Lung (tissue), 11 donors: ENCODE measurements at regions not wholly inside any gene's neighbourhood (a gene's known extent, or its start where the extent isn't known, plus 50 kb on each side); places are given as distances from the start of the nearest gene placed in this dataset.
A peak's percentile ranks its signal among the peaks of the same experiment; 100 is the strongest.

Experiments
- ATAC-seq: fragments of 200-7000 bp; cut with Tn5 transposase; one replicate; pipeline ENCODE4 v1.9.1; 2020; ENCODE audit warnings: moderate number of reproducible peaks; ENCODE audit not compliant: insufficient read depth, low FRiP score
- DNase-seq, 3 donors: peaks; one replicate each; pipeline ENCODE4 v3.0.0-alpha.2; 2013 to 2017
- H3K27ac ChIP-seq, 2 donors: one replicate each; pipeline ENCODE4 v1.5.1; 2013; ENCODE audit warnings: mild to moderate bottlenecking in 2 of 2, moderate library complexity in 2 of 2, control low read depth in 1 of 2, inconsistent platforms in 1 of 2, low read depth in 1 of 2, low read length in 1 of 2
- H3K27me3 ChIP-seq, 3 donors: one replicate each; pipeline ENCODE4 v1.5.1; 2013; ENCODE audit warnings: low read length in 2 of 3; ENCODE audit not compliant: control insufficient read depth in 3 of 3, insufficient read depth in 3 of 3
- H3K36me3 ChIP-seq, 4 donors: one replicate each; pipeline ENCODE4 v1.5.1; 2013; ENCODE audit warnings: low read length in 4 of 4, mild to moderate bottlenecking in 1 of 4, moderate library complexity in 1 of 4; ENCODE audit not compliant: control insufficient read depth in 4 of 4, insufficient read depth in 4 of 4
- H3K4me1 ChIP-seq, 5 donors: one replicate each; pipeline ENCODE4 v1.5.1; 2013; ENCODE audit warnings: low read length in 5 of 5, mild to moderate bottlenecking in 2 of 5, moderate library complexity in 1 of 5; ENCODE audit not compliant: control insufficient read depth in 5 of 5, insufficient read depth in 5 of 5
- H3K4me3 ChIP-seq: one replicate; pipeline ENCODE4 v1.5.1; 2013; ENCODE audit warnings: mild to moderate bottlenecking, control low read depth, moderate library complexity
- H3K9ac ChIP-seq, 2 donors: one replicate each; pipeline ENCODE4 v1.5.1; 2013; ENCODE audit warnings: low read length in 2 of 2, control low read depth in 1 of 2; ENCODE audit not compliant: insufficient read depth in 1 of 2
- H3K9me3 ChIP-seq, 4 donors: one replicate each; pipeline ENCODE4 v1.5.1; 2013; ENCODE audit warnings: low read length in 3 of 4, mild to moderate bottlenecking in 1 of 4, moderate library complexity in 1 of 4; ENCODE audit not compliant: control insufficient read depth in 4 of 4, insufficient read depth in 3 of 4
- WGBS, 2 donors: extraction: QIAGEN DNeasy Blood & Tissue Kit; methylation state at CpG; one replicate each; pipeline ENCODE4 v1.1.7; 2013; 5-methylcytosine and 5-hydroxymethylcytosine counted together
- TF ChIP-seq, protein P1 (sequence below): IDR thresholded peaks from 2 replicates; pipeline ENCODE4 v1.5.1; 2012; ENCODE audit warnings: mild to moderate bottlenecking; ENCODE audit errors: control extremely low read depth, extremely low read depth
- donor health status: control.
- donor health status: control.
- donor health status: Bipolar disorder and iron deficiency.
- donor health status: healthy.
- donor health status: DM: yes; HTN: yes; CAD: no.

DNA sequence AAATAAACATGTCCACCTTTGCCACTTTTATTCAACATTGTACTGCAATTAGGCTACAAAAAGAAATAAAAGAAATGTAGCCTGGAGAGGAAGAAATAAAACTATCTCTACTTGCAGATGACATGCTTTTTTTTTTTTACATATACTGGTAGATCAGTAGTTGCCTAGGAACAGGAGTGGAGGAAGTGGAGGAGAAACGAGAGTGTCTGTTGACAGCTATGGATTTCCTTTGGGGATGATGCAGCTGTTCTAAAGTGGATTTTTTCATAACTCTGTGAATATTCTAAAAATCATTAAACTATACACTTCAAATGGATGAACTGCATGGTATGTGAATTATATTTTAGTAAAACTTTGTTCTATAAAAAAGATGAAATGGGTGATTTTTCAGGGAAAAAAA, 116.4 kb downstream of the ANAPC4 start:
- TF ChIP-seq, protein P1, sequence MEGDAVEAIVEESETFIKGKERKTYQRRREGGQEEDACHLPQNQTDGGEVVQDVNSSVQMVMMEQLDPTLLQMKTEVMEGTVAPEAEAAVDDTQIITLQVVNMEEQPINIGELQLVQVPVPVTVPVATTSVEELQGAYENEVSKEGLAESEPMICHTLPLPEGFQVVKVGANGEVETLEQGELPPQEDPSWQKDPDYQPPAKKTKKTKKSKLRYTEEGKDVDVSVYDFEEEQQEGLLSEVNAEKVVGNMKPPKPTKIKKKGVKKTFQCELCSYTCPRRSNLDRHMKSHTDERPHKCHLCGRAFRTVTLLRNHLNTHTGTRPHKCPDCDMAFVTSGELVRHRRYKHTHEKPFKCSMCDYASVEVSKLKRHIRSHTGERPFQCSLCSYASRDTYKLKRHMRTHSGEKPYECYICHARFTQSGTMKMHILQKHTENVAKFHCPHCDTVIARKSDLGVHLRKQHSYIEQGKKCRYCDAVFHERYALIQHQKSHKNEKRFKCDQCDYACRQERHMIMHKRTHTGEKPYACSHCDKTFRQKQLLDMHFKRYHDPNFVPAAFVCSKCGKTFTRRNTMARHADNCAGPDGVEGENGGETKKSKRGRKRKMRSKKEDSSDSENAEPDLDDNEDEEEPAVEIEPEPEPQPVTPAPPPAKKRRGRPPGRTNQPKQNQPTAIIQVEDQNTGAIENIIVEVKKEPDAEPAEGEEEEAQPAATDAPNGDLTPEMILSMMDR = no peak
- Histone ChIP-seq H3K4me3 (no peak overlapping the region), H3K4me1 (peaks cover 0 to 3% (median 0%) of the 10 kb centered on the region in 5 donors), H3K9ac (no peak overlapping the region), H3K27me3 (no peaks in the 10 kb centered on the region), H3K36me3 (no peaks in the 10 kb centered on the region), H3K27ac (no peak overlapping the region), H3K9me3 (peaks cover 0 to 5% (median 0%) of the 10 kb centered on the region in 4 donors)
- no peak for ATAC-seq
- DNase-seq = no peak
- 8 to 19% methylated on average over 1 of the region's 1 CpG for WGBS, 2 donors

DNA sequence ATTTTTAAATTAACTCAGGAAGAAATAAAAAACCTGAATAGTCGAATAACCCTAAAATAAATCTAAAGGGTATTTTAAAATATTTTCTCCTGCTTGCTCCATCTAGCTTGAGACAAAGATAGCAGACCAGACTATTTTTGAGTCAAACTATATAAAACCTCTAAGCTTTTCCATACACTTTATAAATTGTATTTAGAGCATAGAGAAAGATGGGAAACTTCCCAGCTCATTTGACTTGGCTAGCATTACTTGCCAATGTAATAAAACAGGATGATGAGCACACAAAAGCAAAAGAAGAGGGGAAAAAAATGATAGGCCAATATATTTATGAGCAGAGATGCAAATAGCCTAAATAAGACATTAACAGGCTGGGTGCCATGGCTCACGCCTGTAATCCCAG, 117.1 kb downstream of the ANAPC4 start:
- no peaks in the 10 kb centered on the region for H3K27me3 ChIP-seq
- H3K4me1 ChIP-seq = peaks cover 0 to 1% (median 0%) of the 10 kb centered on the region in 5 donors
- DNase-seq (no peak), ATAC-seq (no peak)
- TF ChIP-seq, protein P1 = no peak
- peaks cover 0 to 5% (median 0%) of the 10 kb centered on the region in 4 donors for H3K9me3 ChIP-seq
- no peak overlapping the region for H3K9ac ChIP-seq
- no peaks in the 10 kb centered on the region for H3K36me3 ChIP-seq
- no peak overlapping the region for H3K4me3 ChIP-seq
- WGBS, 2 donors = 92 to 93% methylated on average over 2 of the region's 2 CpGs
- H3K27ac ChIP-seq = no peak overlapping the region

DNA sequence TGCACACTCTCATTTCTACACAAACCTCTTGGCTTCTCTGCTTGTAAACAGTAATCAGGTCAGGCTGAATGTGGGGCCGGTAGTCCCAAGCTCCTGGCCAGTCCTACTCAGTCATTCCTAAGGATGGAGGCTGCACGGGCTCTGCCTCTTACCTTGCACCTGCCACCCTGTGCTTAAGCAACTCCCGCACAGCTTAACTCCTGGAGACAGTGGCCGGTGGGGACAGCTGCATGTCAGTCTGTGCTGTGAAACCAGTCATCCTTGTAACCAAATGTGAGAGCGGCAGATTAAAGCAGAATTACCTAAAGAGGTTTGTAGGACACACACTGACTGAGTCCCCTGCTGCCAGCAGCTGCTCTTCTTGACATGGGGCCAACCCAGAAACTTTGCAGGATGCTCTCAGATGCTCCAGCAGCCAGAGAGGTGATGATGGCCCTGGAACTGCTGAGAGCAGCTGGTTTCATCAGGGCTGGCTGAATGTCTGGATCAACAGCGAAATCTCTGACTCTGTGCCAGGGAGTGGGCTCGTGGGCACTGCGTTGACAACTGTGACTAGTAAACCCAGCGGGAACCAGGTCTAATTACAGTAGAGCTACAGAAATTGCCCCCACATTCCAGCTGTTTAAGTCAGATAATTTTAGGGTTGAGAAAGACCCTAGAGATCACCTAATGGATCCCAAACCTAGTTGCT, 123.7 kb downstream of the ANAPC4 start:
- ATAC-seq (no peak), DNase-seq (peak; percentile 12 to 20 (median 19))
- no peak overlapping the region for H3K9ac ChIP-seq
- no peaks in the 10 kb centered on the region for H3K4me1 ChIP-seq
- TF ChIP-seq, protein P1 = no peak
- no peak overlapping the region for H3K4me3 ChIP-seq
- H3K27me3 ChIP-seq = no peaks in the 10 kb centered on the region
- 73 to 77% methylated on average over 9 of the region's 9 CpGs for WGBS, 2 donors
- H3K9me3 ChIP-seq = peaks cover 0 to 3% (median 0%) of the 10 kb centered on the region in 4 donors
- H3K27ac ChIP-seq = no peak overlapping the region
- H3K36me3 ChIP-seq = no peaks in the 10 kb centered on the region

DNA sequence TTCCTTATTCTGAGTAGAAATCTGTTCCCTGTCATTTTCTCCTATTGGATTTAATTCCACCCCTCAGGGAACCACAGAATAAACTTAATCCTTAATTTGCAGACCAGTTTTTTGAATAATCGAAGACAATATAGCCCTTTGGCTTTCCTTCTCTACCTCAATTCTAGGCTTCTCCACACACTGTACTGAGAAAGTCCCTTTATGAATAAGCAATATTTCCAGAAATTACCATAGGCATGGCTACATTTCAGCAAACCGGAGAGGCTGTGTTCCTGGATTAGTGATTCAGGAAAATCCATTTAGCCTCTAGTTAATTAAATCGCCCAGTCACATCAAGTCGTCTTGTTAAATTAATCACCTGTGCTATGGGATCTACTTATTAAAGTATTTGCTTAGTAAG, 125.1 kb downstream of the ANAPC4 start:
- Histone ChIP-seq H3K36me3 (no peaks in the 10 kb centered on the region), H3K27me3 (no peaks in the 10 kb centered on the region), H3K27ac (no peak overlapping the region), H3K4me1 (no peaks in the 10 kb centered on the region), H3K9ac (no peak overlapping the region), H3K9me3 (peaks cover 0 to 3% (median 0%) of the 10 kb centered on the region in 4 donors), H3K4me3 (no peak overlapping the region)
- ATAC-seq (no peak), DNase-seq (no peak)
- TF ChIP-seq, protein P1 = no peak
- WGBS, 2 donors = 80 to 93% methylated on average over 4 of the region's 4 CpGs
